ENCODE measurements at regions not wholly inside any gene's neighbourhood (a gene's known extent, or its start where the extent isn't known, plus 50 kb on each side); places are given as distances from the start of the nearest gene placed in this dataset.

GRCh38 chr21:27391990-27392389, 425.1 kb upstream of the ADAMTS5 start:
- TF ChIP-seq CTCF (IDR thresholded peaks at IDR 0.05; ENCODE audit: insufficient read depth, low read length) = no peak
- no peak for DNase-seq (ENCODE audit: low read depth)
- H3K4me3 ChIP-seq (ENCODE audit: low read depth, low read length) = no peak overlapping the region

GRCh38 chr21:27390384-27390783, 423.5 kb upstream of the ADAMTS5 start:
- no peak overlapping the region for H3K4me3 ChIP-seq (ENCODE audit: low read depth, low read length)
- DNase-seq (ENCODE audit: low read depth) = no peak
- TF ChIP-seq CTCF (IDR thresholded peaks at IDR 0.05; ENCODE audit: insufficient read depth, low read length) = no peak

GRCh38 chr21:27388825-27389224, 421.9 kb upstream of the ADAMTS5 start:
- no peak for TF ChIP-seq CTCF (IDR thresholded peaks at IDR 0.05; ENCODE audit: insufficient read depth, low read length)
- no peak overlapping the region for H3K4me3 ChIP-seq (ENCODE audit: low read depth, low read length)
- no peak for DNase-seq (ENCODE audit: low read depth)

- no peak overlapping the region for H3K4me3 ChIP-seq (ENCODE audit: low read depth, low read length)
- TF ChIP-seq CTCF (IDR thresholded peaks at IDR 0.05; ENCODE audit: insufficient read depth, low read length) = no peak
- no peak for DNase-seq (ENCODE audit: low read depth)
Measured at GRCh38 chr21:27382404-27382803, 415.5 kb upstream of the ADAMTS5 start.

GRCh38 chr21:27380303-27380702, 413.4 kb upstream of the ADAMTS5 start:
- TF ChIP-seq CTCF (IDR thresholded peaks at IDR 0.05; ENCODE audit: insufficient read depth, low read length) = no peak
- peak; percentile 75 for DNase-seq (ENCODE audit: low read depth)
- H3K4me3 ChIP-seq (ENCODE audit: low read depth, low read length) = no peak overlapping the region

- H3K4me3 ChIP-seq (ENCODE audit: low read depth, low read length) = no peak overlapping the region
- TF ChIP-seq CTCF (IDR thresholded peaks at IDR 0.05; ENCODE audit: insufficient read depth, low read length) = no peak
- DNase-seq (ENCODE audit: low read depth) = peak; percentile 73
Measured at GRCh38 chr21:27379354-27379753, 412.5 kb upstream of the ADAMTS5 start.

- DNase-seq (ENCODE audit: low read depth) = peak; percentile 44
- no peak overlapping the region for H3K4me3 ChIP-seq (ENCODE audit: low read depth, low read length)
- no peak for TF ChIP-seq CTCF (IDR thresholded peaks at IDR 0.05; ENCODE audit: insufficient read depth, low read length)
Measured at GRCh38 chr21:27372381-27372780, 405.5 kb upstream of the ADAMTS5 start.
